Neural cell (in vitro differentiated cells): ENCODE measurements at regions not wholly inside any gene's neighbourhood (a gene's known extent, or its start where the extent isn't known, plus 50 kb on each side); places are given as distances from the start of the nearest gene placed in this dataset.

Source experiments
- H2AFZ ChIP-seq: fragments of 200-600, 300-800 bp; sonication (generic), shearing (Covaris generic); 2 replicates; pipeline ENCODE4 v1.6.0; 2014; ENCODE audit warnings: low read depth, mild to moderate bottlenecking, antibody characterized with exemption, low read length, moderate library complexity
- H3F3A ChIP-seq: fragments of 200-600 bp; shearing (Covaris generic); 2 replicates; pipeline ENCODE4 v1.6.1; 2016; ENCODE audit warnings: mild to moderate bottlenecking, moderate library complexity, mixed read lengths, antibody characterized with exemption, low read length; ENCODE audit not compliant: insufficient read depth, poor library complexity, severe bottlenecking
- H3K27ac ChIP-seq: fragments of 200-600, 300-800 bp; sonication (generic), shearing (Covaris generic); 2 replicates; pipeline ENCODE4 v1.5.1; 2014; ENCODE audit warnings: mild to moderate bottlenecking, low read length, moderate library complexity
- H3K27me3 ChIP-seq: fragments of 300-800, 200-600 bp; sonication (generic), shearing (Covaris generic); 2 replicates; pipeline ENCODE4 v1.6.0; 2014; ENCODE audit warnings: mild to moderate bottlenecking, low read depth, low read length, moderate library complexity; ENCODE audit not compliant: insufficient read depth
- H3K36me3 ChIP-seq: fragments of 300-800, 200-600 bp; sonication (generic), shearing (Covaris generic); 2 replicates; pipeline ENCODE4 v1.5.1; 2014; ENCODE audit warnings: mild to moderate bottlenecking, antibody characterized with exemption, low read length, moderate library complexity; ENCODE audit not compliant: insufficient read depth
- H3K4me2 ChIP-seq: fragments of 300-800, 200-600 bp; sonication (generic), shearing (Covaris generic); 2 replicates; pipeline ENCODE4 v1.6.0; 2014; ENCODE audit warnings: mild to moderate bottlenecking, low read length
- H3K4me3 ChIP-seq: fragments of 300-800, 200-600 bp; sonication (generic), shearing (Covaris generic); 2 replicates; pipeline ENCODE4 v1.5.1; 2014; ENCODE audit warnings: mild to moderate bottlenecking, low read length, moderate library complexity
- H3K79me2 ChIP-seq: fragments of 200-600 bp; shearing (Covaris generic); replicated peaks from 2 replicates; pipeline ENCODE4 v1.6.0; 2014; ENCODE audit warnings: mild to moderate bottlenecking, low read length, moderate library complexity; ENCODE audit not compliant: insufficient read depth
- H3K9ac ChIP-seq: fragments of 300-800, 200-600 bp; sonication (generic), shearing (Covaris generic); 2 replicates; pipeline ENCODE4 v1.6.1; 2016; ENCODE audit warnings: mild to moderate bottlenecking, low read length, mixed read lengths
- H3K9me2 ChIP-seq: fragments of 200-600 bp; shearing (Covaris generic); 2 replicates; pipeline ENCODE4 v1.6.1; 2016; ENCODE audit warnings: mild to moderate bottlenecking, low read length, mixed read lengths; ENCODE audit not compliant: insufficient read depth
- H3K9me3 ChIP-seq: fragments of 200-600, 300-800 bp; sonication (generic), shearing (Covaris generic); 2 replicates; pipeline ENCODE4 v1.6.1; 2016; ENCODE audit warnings: mild to moderate bottlenecking, mixed run types, low read length, moderate library complexity, mixed read lengths
- H4K20me1 ChIP-seq: fragments of 200-600 bp; shearing (Covaris generic); 2 replicates; pipeline ENCODE4 v1.6.1; 2016; ENCODE audit warnings: mild to moderate bottlenecking, mixed run types; ENCODE audit not compliant: insufficient read depth
- EP300 ChIP-seq: fragments of 450-650 bp; conservative IDR thresholded peaks from 2 replicates; pipeline ENCODE4 v1.6.1; 2014; ENCODE audit warnings: antibody characterized with exemption, mild to moderate bottlenecking, moderate library complexity; ENCODE audit not compliant: poor library complexity, severe bottlenecking
- EZH2 ChIP-seq: fragments of 200-600, 300-800 bp; shearing (Covaris generic), sonication (generic); IDR thresholded peaks from 2 replicates; pipeline ENCODE4 v1.6.1; 2014; ENCODE audit warnings: antibody characterized with exemption, low read length, borderline replicate concordance, mild to moderate bottlenecking; ENCODE audit not compliant: insufficient read depth, poor library complexity, severe bottlenecking
- MXI1 ChIP-seq: fragments of 450-650 bp; conservative IDR thresholded peaks from 2 replicates; pipeline ENCODE4 v1.6.1; 2014; ENCODE audit warnings: antibody characterized with exemption, mild to moderate bottlenecking; ENCODE audit not compliant: poor library complexity, severe bottlenecking
- POLR2AphosphoS5 ChIP-seq: IDR thresholded peaks from 2 replicates; pipeline ENCODE4 v1.6.1; 2012
- RAD21 ChIP-seq: fragments of 450-650 bp; conservative IDR thresholded peaks from 2 replicates; pipeline ENCODE4 v1.6.1; 2014; ENCODE audit warnings: antibody characterized with exemption, mild to moderate bottlenecking, moderate library complexity
- SMC3 ChIP-seq: fragments of 450-650 bp; conservative IDR thresholded peaks from 2 replicates; pipeline ENCODE4 v1.6.1; 2014; ENCODE audit warnings: antibody characterized with exemption, mild to moderate bottlenecking, moderate library complexity; ENCODE audit not compliant: poor library complexity
- TAF1 ChIP-seq: IDR thresholded peaks from 2 replicates; pipeline ENCODE4 v1.6.1; 2012; ENCODE audit warnings: low read depth
- TF ChIP-seq, protein P1 (sequence below): fragments of 450-650 bp; IDR thresholded peaks from 2 replicates; pipeline ENCODE4 v1.5.1; 2014; ENCODE audit warnings: antibody characterized with exemption, mild to moderate bottlenecking, moderate library complexity; ENCODE audit not compliant: poor library complexity, severe bottlenecking
- TF ChIP-seq, protein P2 (sequence below): IDR thresholded peaks from 2 replicates; pipeline ENCODE4 v1.6.1; 2012; ENCODE audit warnings: borderline replicate concordance

DNA sequence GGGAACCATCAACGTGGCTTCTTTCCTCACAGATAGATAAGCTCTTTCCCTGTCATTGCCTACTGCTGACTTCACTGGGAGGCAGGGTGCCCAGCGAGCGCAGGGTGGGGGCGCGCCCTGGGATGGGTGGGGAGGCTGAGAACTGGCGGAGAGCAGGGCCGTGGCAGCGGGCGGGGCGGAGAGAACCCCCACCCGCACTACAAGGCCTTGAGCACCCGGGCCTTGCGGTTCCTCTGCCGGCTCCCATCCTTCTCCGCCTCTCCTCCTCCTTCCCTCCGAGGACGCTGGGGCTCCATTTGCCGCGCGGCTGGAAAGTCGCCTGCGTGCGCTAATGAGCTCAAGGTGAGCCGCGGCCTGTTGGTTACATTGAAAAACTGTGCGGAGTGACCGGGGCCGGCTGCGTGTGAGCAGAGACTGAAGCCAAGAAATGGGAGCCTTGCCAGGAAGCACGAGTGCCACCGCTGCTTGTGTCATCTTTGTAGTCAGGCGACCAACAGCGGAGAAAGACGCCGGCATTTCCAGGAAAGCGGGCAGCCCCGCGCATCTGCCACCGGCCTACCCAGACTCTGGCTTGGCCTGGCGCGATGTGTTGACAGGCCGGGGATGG is 963.5 kb upstream of the SLC35B3 start:
- Histone ChIP-seq H3K9me2 (no peaks in the 10 kb centered on the region), H3K9me3 (no peaks in the 10 kb centered on the region), H3K27me3 (no peaks in the 10 kb centered on the region), H3K4me2 (no peak overlapping the region), H3K79me2 (no peaks in the 10 kb centered on the region), H3K9ac (no peak overlapping the region), H4K20me1 (no peaks in the 10 kb centered on the region), H3K27ac (no peak overlapping the region), H3K36me3 (no peaks in the 10 kb centered on the region), H3F3A (no peaks in the 10 kb centered on the region), H3K4me3 (no peak overlapping the region), H2AFZ (no peak overlapping the region)
- TF ChIP-seq EP300 (no peak), RAD21 (no peak), SMC3 (no peak), EZH2 (no peak), TAF1 (no peak), POLR2AphosphoS5 (no peak), MXI1 (no peak)
- TF ChIP-seq, protein P1, sequence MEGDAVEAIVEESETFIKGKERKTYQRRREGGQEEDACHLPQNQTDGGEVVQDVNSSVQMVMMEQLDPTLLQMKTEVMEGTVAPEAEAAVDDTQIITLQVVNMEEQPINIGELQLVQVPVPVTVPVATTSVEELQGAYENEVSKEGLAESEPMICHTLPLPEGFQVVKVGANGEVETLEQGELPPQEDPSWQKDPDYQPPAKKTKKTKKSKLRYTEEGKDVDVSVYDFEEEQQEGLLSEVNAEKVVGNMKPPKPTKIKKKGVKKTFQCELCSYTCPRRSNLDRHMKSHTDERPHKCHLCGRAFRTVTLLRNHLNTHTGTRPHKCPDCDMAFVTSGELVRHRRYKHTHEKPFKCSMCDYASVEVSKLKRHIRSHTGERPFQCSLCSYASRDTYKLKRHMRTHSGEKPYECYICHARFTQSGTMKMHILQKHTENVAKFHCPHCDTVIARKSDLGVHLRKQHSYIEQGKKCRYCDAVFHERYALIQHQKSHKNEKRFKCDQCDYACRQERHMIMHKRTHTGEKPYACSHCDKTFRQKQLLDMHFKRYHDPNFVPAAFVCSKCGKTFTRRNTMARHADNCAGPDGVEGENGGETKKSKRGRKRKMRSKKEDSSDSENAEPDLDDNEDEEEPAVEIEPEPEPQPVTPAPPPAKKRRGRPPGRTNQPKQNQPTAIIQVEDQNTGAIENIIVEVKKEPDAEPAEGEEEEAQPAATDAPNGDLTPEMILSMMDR: no peak
- TF ChIP-seq, protein P2, sequence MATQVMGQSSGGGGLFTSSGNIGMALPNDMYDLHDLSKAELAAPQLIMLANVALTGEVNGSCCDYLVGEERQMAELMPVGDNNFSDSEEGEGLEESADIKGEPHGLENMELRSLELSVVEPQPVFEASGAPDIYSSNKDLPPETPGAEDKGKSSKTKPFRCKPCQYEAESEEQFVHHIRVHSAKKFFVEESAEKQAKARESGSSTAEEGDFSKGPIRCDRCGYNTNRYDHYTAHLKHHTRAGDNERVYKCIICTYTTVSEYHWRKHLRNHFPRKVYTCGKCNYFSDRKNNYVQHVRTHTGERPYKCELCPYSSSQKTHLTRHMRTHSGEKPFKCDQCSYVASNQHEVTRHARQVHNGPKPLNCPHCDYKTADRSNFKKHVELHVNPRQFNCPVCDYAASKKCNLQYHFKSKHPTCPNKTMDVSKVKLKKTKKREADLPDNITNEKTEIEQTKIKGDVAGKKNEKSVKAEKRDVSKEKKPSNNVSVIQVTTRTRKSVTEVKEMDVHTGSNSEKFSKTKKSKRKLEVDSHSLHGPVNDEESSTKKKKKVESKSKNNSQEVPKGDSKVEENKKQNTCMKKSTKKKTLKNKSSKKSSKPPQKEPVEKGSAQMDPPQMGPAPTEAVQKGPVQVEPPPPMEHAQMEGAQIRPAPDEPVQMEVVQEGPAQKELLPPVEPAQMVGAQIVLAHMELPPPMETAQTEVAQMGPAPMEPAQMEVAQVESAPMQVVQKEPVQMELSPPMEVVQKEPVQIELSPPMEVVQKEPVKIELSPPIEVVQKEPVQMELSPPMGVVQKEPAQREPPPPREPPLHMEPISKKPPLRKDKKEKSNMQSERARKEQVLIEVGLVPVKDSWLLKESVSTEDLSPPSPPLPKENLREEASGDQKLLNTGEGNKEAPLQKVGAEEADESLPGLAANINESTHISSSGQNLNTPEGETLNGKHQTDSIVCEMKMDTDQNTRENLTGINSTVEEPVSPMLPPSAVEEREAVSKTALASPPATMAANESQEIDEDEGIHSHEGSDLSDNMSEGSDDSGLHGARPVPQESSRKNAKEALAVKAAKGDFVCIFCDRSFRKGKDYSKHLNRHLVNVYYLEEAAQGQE: no peak

DNA sequence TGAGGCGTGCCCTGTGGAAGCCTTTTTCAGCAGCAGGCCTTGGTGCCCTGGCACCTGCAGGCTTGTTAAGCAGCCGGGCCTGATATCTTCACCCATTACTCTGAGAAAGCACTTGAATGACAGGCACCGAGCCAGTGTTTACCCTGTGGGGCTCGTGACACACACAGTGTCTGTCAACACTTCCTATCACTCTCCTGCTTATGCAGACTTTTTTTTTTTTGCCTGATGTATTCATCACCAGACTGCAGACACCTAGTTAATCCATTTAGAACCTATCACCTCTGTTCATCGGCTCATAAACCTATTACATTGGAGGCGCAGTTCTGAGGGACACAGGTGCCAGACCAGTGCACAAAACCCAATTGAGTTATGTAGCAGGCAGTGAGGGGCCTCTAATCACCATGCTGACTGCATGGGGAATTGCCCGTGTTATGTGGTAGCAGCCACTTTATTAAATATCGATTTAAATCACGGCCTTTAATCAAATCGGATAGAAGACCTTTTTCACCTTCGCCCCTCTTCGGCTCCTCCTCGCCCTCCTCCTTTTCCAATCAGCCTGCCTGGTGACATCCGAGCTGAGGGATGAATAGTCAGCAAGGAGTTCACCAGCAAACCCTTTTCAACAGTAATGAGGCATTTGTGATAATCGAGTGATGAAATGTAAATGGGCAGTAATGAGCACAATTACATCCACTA is 962.9 kb upstream of the SLC35B3 start:
- Histone ChIP-seq H3F3A (no peaks in the 10 kb centered on the region), H3K27ac (no peak overlapping the region), H3K79me2 (no peaks in the 10 kb centered on the region), H3K27me3 (no peaks in the 10 kb centered on the region), H2AFZ (no peak overlapping the region), H3K4me3 (no peak overlapping the region), H3K9me2 (no peaks in the 10 kb centered on the region), H3K9ac (no peak overlapping the region), H3K36me3 (no peaks in the 10 kb centered on the region), H3K9me3 (no peaks in the 10 kb centered on the region), H3K4me2 (no peak overlapping the region), H4K20me1 (no peaks in the 10 kb centered on the region)
- TF ChIP-seq TAF1: no peak
- TF ChIP-seq MXI1: no peak
- peak; percentile 100 for TF ChIP-seq POLR2AphosphoS5
- TF ChIP-seq RAD21: no peak
- peak; percentile 96 for TF ChIP-seq EP300
- TF ChIP-seq, protein P2: peak; percentile 61
- peak; percentile 15 for TF ChIP-seq SMC3
